HEK293 (cell line): ENCODE measurements at regions not wholly inside any gene's neighbourhood (a gene's known extent, or its start where the extent isn't known, plus 50 kb on each side); places are given as distances from the start of the nearest gene placed in this dataset.

ENCODE experiments used
- GFI1B ChIP-seq: fragments of 450-650 bp; formaldehyde crosslinking; IDR thresholded peaks from 2 replicates; pipeline ENCODE4 v1.5.1; 2016; ENCODE audit warnings: missing biosample characterization, missing genetic modification characterization
- IKZF3 ChIP-seq: fragments of 450-650 bp; IDR thresholded peaks from 2 replicates; pipeline ENCODE4 v1.5.0; 2018; ENCODE audit warnings: missing biosample characterization, mild to moderate bottlenecking, missing genetic modification characterization, moderate library complexity
- KLF16 ChIP-seq: fragments of 450-650 bp; formaldehyde crosslinking; IDR thresholded peaks from 2 replicates; pipeline ENCODE4 v1.5.1; 2017; ENCODE audit warnings: missing biosample characterization, missing genetic modification characterization
- ZBTB11 ChIP-seq: fragments of 450-650 bp; formaldehyde crosslinking; conservative IDR thresholded peaks from 2 replicates; pipeline ENCODE4 v1.5.1; 2016; ENCODE audit warnings: low read depth, missing biosample characterization, missing genetic modification characterization
- ZBTB7A ChIP-seq: fragments of 450-650 bp; formaldehyde crosslinking; IDR thresholded peaks from 2 replicates; pipeline ENCODE4 v1.5.1; 2016; ENCODE audit warnings: low read depth, missing biosample characterization, missing genetic modification characterization
- ZFP69B ChIP-seq: fragments of 450-650 bp; formaldehyde crosslinking; IDR thresholded peaks from 2 replicates; pipeline ENCODE4 v1.5.1; 2016; ENCODE audit warnings: missing biosample characterization, missing genetic modification characterization
- ZNF221 ChIP-seq: fragments of 450-650 bp; formaldehyde crosslinking; IDR thresholded peaks from 2 replicates; pipeline ENCODE4 v1.5.1; 2017; ENCODE audit warnings: missing biosample characterization, missing genetic modification characterization, borderline replicate concordance
- ZNF266 ChIP-seq: fragments of 450-650 bp; formaldehyde crosslinking; IDR thresholded peaks from 2 replicates; pipeline ENCODE4 v1.5.1; 2016; ENCODE audit warnings: missing biosample characterization, missing genetic modification characterization, low read depth
- ZNF274 ChIP-seq, 2 experiments: fragments of 200-500 bp in 1 of 2; fragments of 450-650 bp in 1 of 2; sonication (Bioruptor generic) in 1 of 2; formaldehyde crosslinking in 1 of 2; IDR thresholded peaks; 2 replicates each; pipeline versions ENCODE4 v1.5.1 to v1.6.1; 2014 to 2016; ENCODE audit warnings: borderline replicate concordance in 1 of 2, inconsistent platforms in 1 of 2, low read length in 1 of 2, missing biosample characterization in 1 of 2, missing genetic modification characterization in 1 of 2
- ZNF366 ChIP-seq: fragments of 450-650 bp; formaldehyde crosslinking; conservative IDR thresholded peaks from 2 replicates; pipeline ENCODE4 v1.5.1; 2016; ENCODE audit warnings: missing biosample characterization, missing genetic modification characterization
- ZNF433 ChIP-seq: fragments of 450-650 bp; formaldehyde crosslinking; IDR thresholded peaks from 2 replicates; pipeline ENCODE4 v1.5.1; 2016; ENCODE audit warnings: missing biosample characterization, missing genetic modification characterization, low read depth
- ZNF561 ChIP-seq: fragments of 450-650 bp; IDR thresholded peaks from 2 replicates; pipeline ENCODE4 v1.5.1; 2018; ENCODE audit warnings: missing biosample characterization, missing genetic modification characterization, borderline replicate concordance
- ZNF585B ChIP-seq: fragments of 450-650 bp; formaldehyde crosslinking; IDR thresholded peaks from 2 replicates; pipeline ENCODE4 v1.5.1; 2016; ENCODE audit warnings: missing biosample characterization, missing genetic modification characterization
- ZNF707 ChIP-seq: fragments of 450-650 bp; formaldehyde crosslinking; IDR thresholded peaks from 2 replicates; pipeline ENCODE4 v1.5.1; 2016; ENCODE audit warnings: missing biosample characterization, missing genetic modification characterization
- ZNF777 ChIP-seq: fragments of 450-650 bp; formaldehyde crosslinking; IDR thresholded peaks from 2 replicates; pipeline ENCODE4 v1.5.1; 2017; ENCODE audit warnings: missing biosample characterization, missing genetic modification characterization, borderline replicate concordance
- ZNF792 ChIP-seq: fragments of 450-650 bp; formaldehyde crosslinking; IDR thresholded peaks from 2 replicates; pipeline ENCODE4 v1.5.1; 2016; ENCODE audit warnings: missing biosample characterization, missing genetic modification characterization
- TF ChIP-seq, protein P1 (sequence below): fragments of 450-650 bp; formaldehyde crosslinking; IDR thresholded peaks from 2 replicates; pipeline ENCODE4 v1.5.1; 2016; ENCODE audit warnings: missing biosample characterization, missing genetic modification characterization, borderline replicate concordance
- TF ChIP-seq, protein P2 (sequence below): fragments of 450-650 bp; formaldehyde crosslinking; IDR thresholded peaks from 2 replicates; pipeline ENCODE4 v1.5.1; 2016; ENCODE audit warnings: missing biosample characterization, missing genetic modification characterization

DNA sequence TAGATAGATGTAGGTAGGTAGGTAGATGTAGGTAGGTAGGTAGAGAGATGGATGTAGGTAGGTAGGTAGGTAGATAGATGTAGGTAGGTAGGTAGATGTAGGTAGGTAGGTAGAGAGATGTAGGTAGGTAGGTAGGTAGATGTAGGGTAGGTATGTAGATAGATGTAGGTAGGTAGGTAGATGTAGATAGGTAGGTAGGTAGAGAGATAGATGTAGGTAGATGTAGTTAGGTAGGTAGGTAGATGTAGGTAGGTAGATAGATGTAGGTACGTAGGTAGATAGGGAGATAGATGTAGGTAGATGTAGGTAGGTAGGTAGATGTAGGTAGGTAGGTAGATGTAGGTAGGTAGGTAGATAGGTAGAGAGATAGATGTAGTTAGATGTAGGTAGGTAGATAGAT lies 62.3 kb upstream of the MORC3 start (continued):
- TF ChIP-seq KLF16 (tag by site-specific recombination) (no peak), ZNF221 (tag by site-specific recombination) (no peak), GFI1B (no peak), ZBTB7A (tag by site-specific recombination) (no peak), ZNF777 (no peak), ZNF707 (tag by site-specific recombination) (peak; percentile 65), ZNF561 (tag by site-specific recombination) (no peak), ZNF266 (tag by site-specific recombination) (no peak), ZNF433 (no peak), ZNF792 (no peak), IKZF3 (tag by site-specific recombination) (no peak), ZFP69B (no peak), ZNF585B (tag by site-specific recombination) (no peak), ZNF366 (tag by site-specific recombination) (0 out of 2 replicates have a peak, but pooled peaks have one; percentile 44), ZBTB11 (tag by site-specific recombination) (no peak), ZNF274 (IDR thresholded peaks at IDR 0.05; ENCODE audit: low read length) (no peak), ZNF274 (tag by site-specific recombination; IDR thresholded peaks at IDR 0.05; ENCODE audit: borderline replicate concordance) (no peak)
- TF ChIP-seq, protein P1, sequence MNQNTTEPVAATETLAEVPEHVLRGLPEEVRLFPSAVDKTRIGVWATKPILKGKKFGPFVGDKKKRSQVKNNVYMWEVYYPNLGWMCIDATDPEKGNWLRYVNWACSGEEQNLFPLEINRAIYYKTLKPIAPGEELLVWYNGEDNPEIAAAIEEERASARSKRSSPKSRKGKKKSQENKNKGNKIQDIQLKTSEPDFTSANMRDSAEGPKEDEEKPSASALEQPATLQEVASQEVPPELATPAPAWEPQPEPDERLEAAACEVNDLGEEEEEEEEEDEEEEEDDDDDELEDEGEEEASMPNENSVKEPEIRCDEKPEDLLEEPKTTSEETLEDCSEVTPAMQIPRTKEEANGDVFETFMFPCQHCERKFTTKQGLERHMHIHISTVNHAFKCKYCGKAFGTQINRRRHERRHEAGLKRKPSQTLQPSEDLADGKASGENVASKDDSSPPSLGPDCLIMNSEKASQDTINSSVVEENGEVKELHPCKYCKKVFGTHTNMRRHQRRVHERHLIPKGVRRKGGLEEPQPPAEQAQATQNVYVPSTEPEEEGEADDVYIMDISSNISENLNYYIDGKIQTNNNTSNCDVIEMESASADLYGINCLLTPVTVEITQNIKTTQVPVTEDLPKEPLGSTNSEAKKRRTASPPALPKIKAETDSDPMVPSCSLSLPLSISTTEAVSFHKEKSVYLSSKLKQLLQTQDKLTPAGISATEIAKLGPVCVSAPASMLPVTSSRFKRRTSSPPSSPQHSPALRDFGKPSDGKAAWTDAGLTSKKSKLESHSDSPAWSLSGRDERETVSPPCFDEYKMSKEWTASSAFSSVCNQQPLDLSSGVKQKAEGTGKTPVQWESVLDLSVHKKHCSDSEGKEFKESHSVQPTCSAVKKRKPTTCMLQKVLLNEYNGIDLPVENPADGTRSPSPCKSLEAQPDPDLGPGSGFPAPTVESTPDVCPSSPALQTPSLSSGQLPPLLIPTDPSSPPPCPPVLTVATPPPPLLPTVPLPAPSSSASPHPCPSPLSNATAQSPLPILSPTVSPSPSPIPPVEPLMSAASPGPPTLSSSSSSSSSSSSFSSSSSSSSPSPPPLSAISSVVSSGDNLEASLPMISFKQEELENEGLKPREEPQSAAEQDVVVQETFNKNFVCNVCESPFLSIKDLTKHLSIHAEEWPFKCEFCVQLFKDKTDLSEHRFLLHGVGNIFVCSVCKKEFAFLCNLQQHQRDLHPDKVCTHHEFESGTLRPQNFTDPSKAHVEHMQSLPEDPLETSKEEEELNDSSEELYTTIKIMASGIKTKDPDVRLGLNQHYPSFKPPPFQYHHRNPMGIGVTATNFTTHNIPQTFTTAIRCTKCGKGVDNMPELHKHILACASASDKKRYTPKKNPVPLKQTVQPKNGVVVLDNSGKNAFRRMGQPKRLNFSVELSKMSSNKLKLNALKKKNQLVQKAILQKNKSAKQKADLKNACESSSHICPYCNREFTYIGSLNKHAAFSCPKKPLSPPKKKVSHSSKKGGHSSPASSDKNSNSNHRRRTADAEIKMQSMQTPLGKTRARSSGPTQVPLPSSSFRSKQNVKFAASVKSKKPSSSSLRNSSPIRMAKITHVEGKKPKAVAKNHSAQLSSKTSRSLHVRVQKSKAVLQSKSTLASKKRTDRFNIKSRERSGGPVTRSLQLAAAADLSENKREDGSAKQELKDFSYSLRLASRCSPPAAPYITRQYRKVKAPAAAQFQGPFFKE (tag by site-specific recombination) = no peak
- TF ChIP-seq, protein P2, sequence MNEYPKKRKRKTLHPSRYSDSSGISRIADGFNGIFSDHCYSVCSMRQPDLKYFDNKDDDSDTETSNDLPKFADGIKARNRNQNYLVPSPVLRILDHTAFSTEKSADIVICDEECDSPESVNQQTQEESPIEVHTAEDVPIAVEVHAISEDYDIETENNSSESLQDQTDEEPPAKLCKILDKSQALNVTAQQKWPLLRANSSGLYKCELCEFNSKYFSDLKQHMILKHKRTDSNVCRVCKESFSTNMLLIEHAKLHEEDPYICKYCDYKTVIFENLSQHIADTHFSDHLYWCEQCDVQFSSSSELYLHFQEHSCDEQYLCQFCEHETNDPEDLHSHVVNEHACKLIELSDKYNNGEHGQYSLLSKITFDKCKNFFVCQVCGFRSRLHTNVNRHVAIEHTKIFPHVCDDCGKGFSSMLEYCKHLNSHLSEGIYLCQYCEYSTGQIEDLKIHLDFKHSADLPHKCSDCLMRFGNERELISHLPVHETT = no peak
